Vagina (tissue), 2 donors: ENCODE measurements at regions not wholly inside any gene's neighbourhood (a gene's known extent, or its start where the extent isn't known, plus 50 kb on each side); places are given as distances from the start of the nearest gene placed in this dataset.

Experiments
- CTCF ChIP-seq, 3 experiments: fragments of 450-650 bp in 2 of 3; fragments of 200-600 bp in 1 of 3; sonication (generic) in 1 of 3; IDR thresholded peaks; one replicate each; pipeline ENCODE4 v1.5.1; 2017 to 2019; ENCODE audit warnings: antibody characterized with exemption in 3 of 3, mild to moderate bottlenecking in 2 of 3, moderate library complexity in 2 of 3
- POLR2AphosphoS5 ChIP-seq, 2 donors: sonication (generic); formaldehyde crosslinking; IDR thresholded peaks; one replicate each; pipeline ENCODE4 v1.9.0; 2017; ENCODE audit warnings: antibody characterized with exemption in 2 of 2, mild to moderate bottlenecking in 2 of 2, low read depth in 1 of 2; ENCODE audit not compliant: insufficient read depth in 1 of 2

GRCh38 chr6:133681891-133682290, 207.0 kb upstream of the TCF21 start:
- no peak for TF ChIP-seq CTCF (IDR thresholded peaks at IDR 0.05)
- TF ChIP-seq POLR2AphosphoS5 (IDR thresholded peaks at IDR 0.05; ENCODE audit: insufficient read depth in 1 of 2, low read depth in 1 of 2), result no peak
